ENCODE measurements at regions not wholly inside any gene's neighbourhood (a gene's known extent, or its start where the extent isn't known, plus 50 kb on each side); places are given as distances from the start of the nearest gene placed in this dataset.

DNA sequence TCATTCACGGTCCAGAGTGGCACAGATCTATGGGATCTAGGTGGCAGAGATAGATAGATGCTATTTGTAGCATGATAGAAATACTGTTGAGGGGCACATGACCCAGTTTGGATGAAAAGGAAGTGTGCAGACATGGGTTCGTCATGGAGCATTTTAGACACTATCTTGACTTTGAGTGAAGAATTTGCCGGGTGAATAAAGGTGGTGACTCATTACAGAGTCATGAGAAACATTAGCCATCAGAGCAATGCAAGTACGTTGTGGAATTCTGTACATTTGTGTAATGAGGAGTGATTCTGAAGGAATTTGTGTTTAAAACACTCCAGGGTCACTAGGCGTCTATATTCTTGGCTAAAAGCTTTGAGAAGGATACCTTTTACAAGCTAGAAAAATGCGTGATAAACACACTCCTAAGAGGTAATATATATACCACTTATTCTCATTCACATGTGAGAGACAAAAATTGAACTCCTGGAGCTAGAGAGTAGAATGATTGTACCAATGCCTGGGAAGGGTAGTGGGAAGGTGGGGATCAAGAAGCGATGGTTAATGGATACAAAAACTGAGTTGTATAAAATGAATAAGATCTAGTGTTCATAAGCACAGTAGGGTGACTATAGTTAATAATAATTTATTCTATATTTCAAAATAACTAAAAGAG lies 593.7 kb upstream of the LUZP2 start:
- H3K27ac ChIP-seq (ENCODE audit: control insufficient read depth, insufficient read depth, low read length): no peak overlapping the region
- DNase-seq (ENCODE audit: low read depth, low spot score): peak; percentile 7
- dilution Hi-C loops (cut with MboI; ENCODE audit: extremely low pct_ligation_motif_present, low sequenced_read_pairs): no loop called here

GRCh38 chr11:23919455-23919854 lies 577.4 kb upstream of the LUZP2 start:
- no peaks in the 10 kb centered on the region for H3K79me2 ChIP-seq (ENCODE audit: control insufficient read depth, insufficient read depth, low read length)
- no peak for TF ChIP-seq EZH2 (IDR thresholded peaks at IDR 0.05; ENCODE audit: low read length)
- TF ChIP-seq CTCF (optimal IDR thresholded peaks at IDR 0.05 in 1 of 3, IDR thresholded peaks at IDR 0.05 in 1 of 3, conservative IDR thresholded peaks at IDR 0.05 in 1 of 3; ENCODE audit: extremely low read depth in 1 of 3, insufficient read depth in 2 of 3, low read length in 3 of 3): no peak
- no peak overlapping the region for H3K4me3 ChIP-seq (ENCODE audit: control insufficient read depth in 2 of 3, extremely low read depth in 1 of 3, insufficient read depth in 2 of 3, low read depth in 1 of 3, low read length in 3 of 3)
- no peak overlapping the region for H2AFZ ChIP-seq (ENCODE audit: control insufficient read depth, low read length)
- no peak for FAIRE-seq
- dilution Hi-C loops (cut with MboI; ENCODE audit: extremely low pct_ligation_motif_present, low sequenced_read_pairs): no loop called here
- H3K36me3 ChIP-seq (ENCODE audit: control insufficient read depth in 2 of 2, extremely low read depth in 1 of 2, insufficient read depth in 2 of 2, low read length in 2 of 2): no peaks in the 10 kb centered on the region
- no peaks in the 10 kb centered on the region for H3K9me3 ChIP-seq (ENCODE audit: control insufficient read depth, low read depth, low read length)
- no peak for DNase-seq (ENCODE audit: low read depth, low spot score)
- H3K27me3 ChIP-seq (ENCODE audit: control insufficient read depth, extremely low read depth, insufficient read depth, low read length): no peaks in the 10 kb centered on the region
- no peak overlapping the region for H3K4me2 ChIP-seq (ENCODE audit: control insufficient read depth, extremely low read depth, insufficient read depth, low read depth, low read length)
- no peak overlapping the region for H3K27ac ChIP-seq (ENCODE audit: control insufficient read depth, insufficient read depth, low read length)
- H3K9me1 ChIP-seq (ENCODE audit: control insufficient read depth, extremely low read depth, insufficient read depth, low read length): no peaks in the 10 kb centered on the region
- H4K20me1 ChIP-seq (ENCODE audit: control insufficient read depth, extremely low read depth, insufficient read depth, low read length): no peaks in the 10 kb centered on the region
- H3K4me1 ChIP-seq (ENCODE audit: control insufficient read depth, extremely low read depth, insufficient read depth, low read length): no peaks in the 10 kb centered on the region
- H3K9ac ChIP-seq (ENCODE audit: control insufficient read depth, extremely low read depth, insufficient read depth, low read length): no peak overlapping the region

More for the DNA sequence above, 593.7 kb upstream of the LUZP2 start:
- H3K4me1 ChIP-seq (ENCODE audit: control insufficient read depth, extremely low read depth, insufficient read depth, low read length): peaks cover 3% of the 10 kb centered on the region
- no peaks in the 10 kb centered on the region for H4K20me1 ChIP-seq (ENCODE audit: control insufficient read depth, extremely low read depth, insufficient read depth, low read length)
- H3K4me2 ChIP-seq (ENCODE audit: control insufficient read depth, extremely low read depth, insufficient read depth, low read depth, low read length): no peak overlapping the region
- no peaks in the 10 kb centered on the region for H3K9me3 ChIP-seq (ENCODE audit: control insufficient read depth, low read depth, low read length)
- TF ChIP-seq CTCF (optimal IDR thresholded peaks at IDR 0.05 in 1 of 3, IDR thresholded peaks at IDR 0.05 in 1 of 3, conservative IDR thresholded peaks at IDR 0.05 in 1 of 3; ENCODE audit: extremely low read depth in 1 of 3, insufficient read depth in 2 of 3, low read length in 3 of 3): no peak
- no peak for TF ChIP-seq EZH2 (IDR thresholded peaks at IDR 0.05; ENCODE audit: low read length)
- no peaks in the 10 kb centered on the region for H3K27me3 ChIP-seq (ENCODE audit: control insufficient read depth, extremely low read depth, insufficient read depth, low read length)
- no peak overlapping the region for H3K9ac ChIP-seq (ENCODE audit: control insufficient read depth, extremely low read depth, insufficient read depth, low read length)
- H3K9me1 ChIP-seq (ENCODE audit: control insufficient read depth, extremely low read depth, insufficient read depth, low read length): no peaks in the 10 kb centered on the region
- no peak overlapping the region for H3K4me3 ChIP-seq (ENCODE audit: control insufficient read depth in 2 of 3, extremely low read depth in 1 of 3, insufficient read depth in 2 of 3, low read depth in 1 of 3, low read length in 3 of 3)
- H3K79me2 ChIP-seq (ENCODE audit: control insufficient read depth, insufficient read depth, low read length): no peaks in the 10 kb centered on the region
- FAIRE-seq: no peak
- H3K36me3 ChIP-seq (ENCODE audit: control insufficient read depth in 2 of 2, extremely low read depth in 1 of 2, insufficient read depth in 2 of 2, low read length in 2 of 2): no peaks in the 10 kb centered on the region
- no peak overlapping the region for H2AFZ ChIP-seq (ENCODE audit: control insufficient read depth, low read length)
